ENCODE measurements at regions not wholly inside any gene's neighbourhood (a gene's known extent, or its start where the extent isn't known, plus 50 kb on each side); places are given as distances from the start of the nearest gene placed in this dataset.

DNA sequence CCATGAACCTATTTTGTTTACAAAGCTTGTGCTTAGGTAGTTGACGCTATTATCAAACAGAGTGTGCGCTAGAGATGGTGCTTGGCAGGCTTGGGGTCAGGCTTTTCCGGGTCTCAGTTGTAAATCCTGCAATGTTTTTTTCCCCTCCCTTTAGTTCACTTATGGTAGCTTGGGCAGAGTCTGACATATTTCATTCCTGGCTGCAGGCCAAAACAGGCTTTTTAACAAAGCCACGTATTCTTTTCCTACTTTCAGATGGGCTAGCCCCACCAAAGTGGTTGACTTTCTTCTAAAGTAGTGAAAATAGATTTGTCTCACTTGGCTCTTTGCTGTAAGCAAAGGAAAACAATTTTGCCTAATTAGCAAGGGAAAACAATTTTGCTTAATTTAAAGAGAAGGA lies 58.0 kb upstream of the FBN2 start:
- Mint-ChIP-seq H3K4me1 (peaks cover 11% of the 10 kb centered on the region), H3K9me3 (no peaks in the 10 kb centered on the region), H3K4me3 (no peak overlapping the region), H3K36me3 (ENCODE audit: low read depth) (no peaks in the 10 kb centered on the region), H3K27ac (no peak overlapping the region), H3K27me3 (ENCODE audit: insufficient read depth, low read depth, poor library complexity) (no peaks in the 10 kb centered on the region)
- H3K27ac ChIP-seq (ENCODE audit: low read depth): no peak overlapping the region
- no peaks in the 10 kb centered on the region for H3F3A ChIP-seq (replicated peaks; ENCODE audit: low read depth)
- no peaks in the 10 kb centered on the region for H3K36me3 ChIP-seq (ENCODE audit: insufficient read depth)
- H4K20me1 ChIP-seq (replicated peaks; ENCODE audit: insufficient read depth): no peaks in the 10 kb centered on the region
- ATAC-seq (no peak), DNase-seq (ENCODE audit: low spot score) (no peak)
- TF ChIP-seq ETS1 (IDR thresholded peaks at IDR 0.05): no peak
- no peak for TF ChIP-seq POLR2AphosphoS5 (IDR thresholded peaks at IDR 0.05; ENCODE audit: low read depth)
- TF ChIP-seq EZH2phosphoT487 (IDR thresholded peaks at IDR 0.05; ENCODE audit: unreplicated experiment): no peak
- no peak for TF ChIP-seq EZH2 (IDR thresholded peaks at IDR 0.05; ENCODE audit: low read depth, unreplicated experiment)
- TF ChIP-seq CREB1 (CRISPR knock-in tag; IDR thresholded peaks at IDR 0.05; ENCODE audit: low read depth): no peak
- no peak for TF ChIP-seq REST (IDR thresholded peaks at IDR 0.05; ENCODE audit: unreplicated experiment)
- no peak for TF ChIP-seq JUNB (IDR thresholded peaks at IDR 0.05; ENCODE audit: unreplicated experiment)
- no peak for TF ChIP-seq ZNF462 (CRISPR knock-in tag; IDR thresholded peaks at IDR 0.05)
- TF ChIP-seq ZNF331 (CRISPR knock-in tag; IDR thresholded peaks at IDR 0.05; ENCODE audit: low read depth): no peak
- no peak for TF ChIP-seq NANOG (IDR thresholded peaks at IDR 0.05; ENCODE audit: borderline replicate concordance)
- TF ChIP-seq STAT1 (IDR thresholded peaks at IDR 0.05; ENCODE audit: unreplicated experiment): no peak
- no peak for TF ChIP-seq CTCF (conservative IDR thresholded peaks at IDR 0.05; ENCODE audit: low read depth in 2 of 2)
- TF ChIP-seq ZNF114 (CRISPR knock-in tag; IDR thresholded peaks at IDR 0.05): no peak
- H3K27me3 ChIP-seq (ENCODE audit: insufficient read depth): no peaks in the 10 kb centered on the region
- no peak overlapping the region for H3K4me2 ChIP-seq
- H3K9me2 ChIP-seq (ENCODE audit: insufficient read depth): no peaks in the 10 kb centered on the region
- H2AFZ ChIP-seq: peak overlapping the region; percentile 40; the same call in 1 of the 2 replicates
- 0 out of 2 replicates have a peak, but pooled peaks cover 6% of the 10 kb centered on the region for H3K4me1 ChIP-seq (ENCODE audit: insufficient read depth)
- no peak overlapping the region for H3K4me3 ChIP-seq
- H3K79me2 ChIP-seq (replicated peaks; ENCODE audit: insufficient read depth): no peaks in the 10 kb centered on the region

Measured in GM23338 (cell line).